ENCODE measurements at regions not wholly inside any gene's neighbourhood (a gene's known extent, or its start where the extent isn't known, plus 50 kb on each side); places are given as distances from the start of the nearest gene placed in this dataset.

GRCh38 chr20:16674243-16674642, 55.6 kb upstream of the SNRPB2 start:
- TF ChIP-seq HOXB13 (CRISPR knock-in tag; IDR thresholded peaks at IDR 0.05; ENCODE audit: low read depth) (no peak), PHF8 (IDR thresholded peaks at IDR 0.05; ENCODE audit: borderline replicate concordance, low read depth) (no peak), EP300 (IDR thresholded peaks at IDR 0.05) (no peak)
- TF ChIP-seq, protein P1, sequence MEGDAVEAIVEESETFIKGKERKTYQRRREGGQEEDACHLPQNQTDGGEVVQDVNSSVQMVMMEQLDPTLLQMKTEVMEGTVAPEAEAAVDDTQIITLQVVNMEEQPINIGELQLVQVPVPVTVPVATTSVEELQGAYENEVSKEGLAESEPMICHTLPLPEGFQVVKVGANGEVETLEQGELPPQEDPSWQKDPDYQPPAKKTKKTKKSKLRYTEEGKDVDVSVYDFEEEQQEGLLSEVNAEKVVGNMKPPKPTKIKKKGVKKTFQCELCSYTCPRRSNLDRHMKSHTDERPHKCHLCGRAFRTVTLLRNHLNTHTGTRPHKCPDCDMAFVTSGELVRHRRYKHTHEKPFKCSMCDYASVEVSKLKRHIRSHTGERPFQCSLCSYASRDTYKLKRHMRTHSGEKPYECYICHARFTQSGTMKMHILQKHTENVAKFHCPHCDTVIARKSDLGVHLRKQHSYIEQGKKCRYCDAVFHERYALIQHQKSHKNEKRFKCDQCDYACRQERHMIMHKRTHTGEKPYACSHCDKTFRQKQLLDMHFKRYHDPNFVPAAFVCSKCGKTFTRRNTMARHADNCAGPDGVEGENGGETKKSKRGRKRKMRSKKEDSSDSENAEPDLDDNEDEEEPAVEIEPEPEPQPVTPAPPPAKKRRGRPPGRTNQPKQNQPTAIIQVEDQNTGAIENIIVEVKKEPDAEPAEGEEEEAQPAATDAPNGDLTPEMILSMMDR (IDR thresholded peaks at IDR 0.05): no peak

Data from A549 (cell line).